T-cell (primary cell): ENCODE measurements at regions not wholly inside any gene's neighbourhood (a gene's known extent, or its start where the extent isn't known, plus 50 kb on each side); places are given as distances from the start of the nearest gene placed in this dataset.

ENCODE experiments used
- ATAC-seq, 4 experiments: fragments of 200-7000 bp in 3 of 4; fragments of 150-1000 bp in 1 of 4; cut with Tn5 transposase; replicated peaks in 1 of 4; 1 replicate in 3 of 4; 2 replicates in 1 of 4; pipeline ENCODE4 v1.10.0; 2021; ENCODE audit warnings: moderate library complexity in 3 of 4, mild to moderate bottlenecking in 2 of 4, moderate number of reproducible peaks in 1 of 4
- CTCF ChIA-PET, 2 donors: fragments of 300-600 bp; sonication (Branson Sonifier 250); formaldehyde crosslinking; loops; one replicate each; lab custom pipeline; 2022; ENCODE audit warnings: antibody characterized with exemption in 2 of 2; lab: Charles Lee
- POLR2A ChIA-PET, 2 donors: fragments of 300-600 bp; sonication (Branson Sonifier 250); formaldehyde crosslinking; loops; one replicate each; lab custom pipeline; 2022; ENCODE audit warnings: antibody characterized with exemption in 2 of 2; lab: Charles Lee
- DNase-seq, 35 experiments: peaks; one replicate each; pipeline versions ENCODE4 v3.0.0 to v3.0.0-alpha.2; 2013 to 2023
- H3K27ac ChIP-seq: one replicate; pipeline ENCODE4 v1.5.1; 2013; ENCODE audit warnings: low read length
- H3K27me3 ChIP-seq, 2 experiments: replicated peaks in 1 of 2; 1 replicate in 1 of 2; 2 replicates in 1 of 2; pipeline versions ENCODE4 v1.6.1 to v1.7.0; 2013; ENCODE audit warnings: low read length in 1 of 2, mixed read lengths in 1 of 2; ENCODE audit not compliant: control insufficient read depth in 2 of 2, insufficient read depth in 2 of 2; ENCODE audit errors: extremely low read depth in 1 of 2
- H3K36me3 ChIP-seq, 2 donors: 1 replicate in 1 of 2; 2 replicates in 1 of 2; pipeline versions ENCODE4 v1.6.1 to v1.7.0; 2013; ENCODE audit warnings: low read length in 1 of 2; ENCODE audit not compliant: control insufficient read depth in 2 of 2, insufficient read depth in 1 of 2; ENCODE audit errors: extremely low read depth in 1 of 2
- H3K4me1 ChIP-seq, 2 experiments: 1 replicate in 1 of 2; 2 replicates in 1 of 2; pipeline versions ENCODE4 v1.6.1 to v1.7.0; 2013; ENCODE audit warnings: low read length in 2 of 2, mixed read lengths in 1 of 2; ENCODE audit not compliant: insufficient read depth in 2 of 2, control insufficient read depth in 1 of 2; ENCODE audit errors: extremely low read depth in 1 of 2
- H3K4me3 ChIP-seq, 2 donors: 1 replicate in 1 of 2; 2 replicates in 1 of 2; pipeline versions ENCODE4 v1.5.1 to v1.7.0; 2013; ENCODE audit warnings: mild to moderate bottlenecking in 2 of 2, low read length in 1 of 2, moderate library complexity in 1 of 2; ENCODE audit not compliant: control insufficient read depth in 1 of 2; ENCODE audit errors: extremely low read depth in 1 of 2
- H3K9me3 ChIP-seq: 2 replicates; pipeline ENCODE4 v1.7.0; 2013
- H3K27ac Mint-ChIP-seq, 2 donors: one replicate each; pipeline ENCODE4 v1.8.0; 2020 to 2021; ENCODE audit warnings: mild to moderate bottlenecking in 2 of 2, mixed read lengths in 2 of 2
- H3K27me3 Mint-ChIP-seq, 2 donors: one replicate each; pipeline ENCODE4 v1.8.0; 2021 to 2022; ENCODE audit warnings: mixed read lengths in 2 of 2
- H3K36me3 Mint-ChIP-seq: one replicate; pipeline ENCODE4 v1.8.0; 2021; ENCODE audit warnings: mixed read lengths
- H3K4me1 Mint-ChIP-seq, 3 donors: one replicate each; pipeline ENCODE4 v1.8.0; 2020 to 2022; ENCODE audit warnings: mixed read lengths in 3 of 3, mild to moderate bottlenecking in 1 of 3
- H3K4me3 Mint-ChIP-seq, 3 donors: one replicate each; pipeline ENCODE4 v1.8.0; 2020 to 2022; ENCODE audit warnings: mild to moderate bottlenecking in 3 of 3, mixed read lengths in 3 of 3, moderate library complexity in 3 of 3
- H3K9me3 Mint-ChIP-seq, 3 donors: one replicate each; pipeline ENCODE4 v1.8.0; 2020 to 2022; ENCODE audit warnings: mixed read lengths in 3 of 3
- WGBS: methylation state at CpG from one replicate; pipeline ENCODE4 v1.1.5; 2013; ENCODE audit warnings: missing lambda C conversion rate; ENCODE audit not compliant: insufficient coverage; 5-methylcytosine and 5-hydroxymethylcytosine counted together

DNA sequence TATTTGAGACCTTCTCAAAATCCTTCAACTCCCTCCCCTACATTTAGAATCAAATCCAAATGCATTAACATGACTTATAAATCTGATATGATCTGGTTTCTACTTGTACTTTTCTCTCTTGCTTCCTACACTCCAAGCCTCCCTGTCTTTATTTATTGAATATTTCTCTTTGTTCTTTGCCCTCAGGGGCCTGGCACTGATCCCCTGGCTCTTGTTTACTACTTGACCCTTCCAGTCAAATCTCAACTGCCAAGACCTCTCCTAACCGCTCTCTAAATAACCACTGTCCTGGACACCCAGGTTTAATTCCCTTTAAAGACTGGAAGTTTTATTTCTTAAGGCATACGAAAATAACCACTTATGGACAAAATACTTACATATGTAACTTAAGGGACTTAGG lies 248.9 kb downstream of the CHRM3 start:
- Mint-ChIP-seq H3K4me1 (no peaks in the 10 kb centered on the region), H3K4me3 (no peak overlapping the region), H3K9me3 (no peaks in the 10 kb centered on the region), H3K36me3 (no peaks in the 10 kb centered on the region), H3K27me3 (no peaks in the 10 kb centered on the region), H3K27ac (no peak overlapping the region)
- no peaks in the 10 kb centered on the region for H3K27me3 ChIP-seq
- POLR2A ChIA-PET, result no interaction called here
- DNase-seq (no peak), ATAC-seq (no peak)
- no peak overlapping the region for H3K27ac ChIP-seq
- no peaks in the 10 kb centered on the region for H3K4me1 ChIP-seq
- WGBS, result no CpG with 5 or more reads among the region's 2 CpGs
- no peak overlapping the region for H3K4me3 ChIP-seq
- no peaks in the 10 kb centered on the region for H3K36me3 ChIP-seq
- H3K9me3 ChIP-seq, result no peaks in the 10 kb centered on the region
- CTCF ChIA-PET, result interaction anchor here in 1 of 2 donors (0.7 kb wide), 1 partner anchor 29 kb away, joined by 3 read pairs; no protein-coding TSS in a partner anchor

DNA sequence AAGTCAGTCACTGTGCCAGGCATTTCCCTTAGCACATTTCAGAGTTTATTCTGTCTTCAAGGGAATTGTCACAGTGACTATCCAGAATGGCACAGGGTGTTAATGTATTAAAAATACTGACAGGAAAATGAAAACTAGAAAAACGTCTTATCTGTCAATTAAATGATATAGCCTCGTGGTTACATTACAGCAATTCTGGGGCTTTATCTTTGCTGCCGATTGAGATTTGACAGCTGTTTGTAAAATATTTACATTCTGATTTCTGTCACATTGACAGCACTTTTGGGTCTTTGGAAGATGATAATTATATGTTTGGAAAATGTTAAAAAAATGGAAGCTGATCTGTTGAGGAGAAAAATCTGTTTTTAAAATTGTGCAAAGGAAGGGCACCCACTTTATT lies 250.0 kb downstream of the CHRM3 start:
- no peak overlapping the region for H3K4me3 ChIP-seq
- no peaks in the 10 kb centered on the region for H3K27me3 Mint-ChIP-seq
- no peaks in the 10 kb centered on the region for H3K4me1 Mint-ChIP-seq
- H3K4me3 Mint-ChIP-seq, result no peak overlapping the region
- no peaks in the 10 kb centered on the region for H3K36me3 Mint-ChIP-seq
- no peaks in the 10 kb centered on the region for H3K9me3 ChIP-seq
- no peaks in the 10 kb centered on the region for H3K4me1 ChIP-seq
- H3K27ac ChIP-seq, result no peak overlapping the region
- H3K36me3 ChIP-seq, result no peaks in the 10 kb centered on the region
- H3K9me3 Mint-ChIP-seq, result no peaks in the 10 kb centered on the region
- no peaks in the 10 kb centered on the region for H3K27me3 ChIP-seq
- WGBS, result 82% methylated on average over 2 of the region's 3 CpGs
- DNase-seq (no peak), ATAC-seq (no peak)
- ChIA-PET CTCF (no interaction called here), POLR2A (no interaction called here)
- no peak overlapping the region for H3K27ac Mint-ChIP-seq

DNA sequence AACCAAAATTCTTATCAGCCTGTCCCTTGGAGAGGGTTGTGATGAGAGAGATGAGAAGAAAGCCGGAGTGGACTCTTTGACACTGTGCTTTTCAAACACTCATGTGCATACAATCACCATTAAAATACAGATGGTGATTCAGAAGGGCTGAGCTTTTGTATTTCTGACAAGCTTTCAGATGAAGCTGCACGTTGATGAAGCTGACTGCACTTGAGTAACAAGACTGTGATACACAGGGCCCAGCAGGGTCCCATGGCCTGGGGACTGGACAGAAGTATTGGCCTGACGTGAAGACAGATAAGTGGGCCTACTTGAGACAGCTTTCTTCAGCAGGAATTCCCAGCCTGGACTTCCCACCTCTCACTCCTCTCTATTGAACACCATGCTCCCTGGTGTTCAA lies 258.2 kb downstream of the CHRM3 start:
- Histone ChIP-seq H3K9me3 (no peaks in the 10 kb centered on the region), H3K27ac (no peak overlapping the region), H3K4me1 (peaks cover 6% of the 10 kb centered on the region in 2 experiments), H3K27me3 (peaks cover 0 to 5% of the 10 kb centered on the region in 2 experiments), H3K36me3 (no peaks in the 10 kb centered on the region), H3K4me3 (no peak overlapping the region)
- Mint-ChIP-seq H3K4me1 (no peaks in the 10 kb centered on the region), H3K36me3 (no peaks in the 10 kb centered on the region), H3K27me3 (no peaks in the 10 kb centered on the region), H3K4me3 (no peak overlapping the region), H3K27ac (no peak overlapping the region), H3K9me3 (peaks cover 0 to 3% (median 0%) of the 10 kb centered on the region in 3 donors)
- DNase-seq (no peak), ATAC-seq (no peak)
- POLR2A ChIA-PET, result interaction anchor here in 1 of 2 donors (0.6 kb wide), 1 partner anchor 47 kb away, joined by 3 read pairs; no protein-coding TSS in a partner anchor
- CTCF ChIA-PET, result no interaction called here
- WGBS, result 100% methylated on average over 1 of the region's 3 CpGs

DNA sequence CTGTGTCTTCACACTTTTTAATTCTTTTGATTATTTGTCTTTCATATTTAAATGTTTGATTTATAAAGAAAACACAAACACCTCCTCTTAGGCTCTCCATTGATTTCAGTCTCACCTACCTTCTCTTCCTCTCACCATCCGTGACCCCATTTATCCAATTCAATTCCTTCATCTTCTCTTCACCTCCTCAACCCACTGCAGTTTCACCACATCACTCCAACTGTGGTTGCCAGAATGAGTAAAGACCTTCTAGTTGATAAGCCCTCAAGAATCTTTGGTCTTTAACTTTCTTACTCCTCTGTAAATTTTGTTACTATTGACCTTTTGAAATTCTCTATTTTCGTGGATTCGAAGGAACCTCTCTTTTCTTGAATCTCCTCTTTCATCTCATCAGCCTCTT lies 260.7 kb downstream of the CHRM3 start:
- no peaks in the 10 kb centered on the region for H3K9me3 ChIP-seq
- 28% methylated on average over 2 of the region's 3 CpGs for whole genome bisulfite sequencing
- Mint-ChIP-seq H3K36me3 (no peaks in the 10 kb centered on the region), H3K27ac (no peak overlapping the region), H3K27me3 (no peaks in the 10 kb centered on the region), H3K4me1 (no peaks in the 10 kb centered on the region), H3K9me3 (peaks cover 0 to 3% (median 0%) of the 10 kb centered on the region in 3 donors), H3K4me3 (no peak overlapping the region)
- ChIA-PET POLR2A (no interaction called here), CTCF (no interaction called here)
- H3K27me3 ChIP-seq, result peaks cover 0 to 5% of the 10 kb centered on the region in 2 experiments
- peaks cover 6% of the 10 kb centered on the region in 2 experiments for H3K4me1 ChIP-seq
- no peaks in the 10 kb centered on the region for H3K36me3 ChIP-seq
- H3K4me3 ChIP-seq, result no peak overlapping the region
- ATAC-seq (no peak), DNase-seq (no peak)
- no peak overlapping the region for H3K27ac ChIP-seq

DNA sequence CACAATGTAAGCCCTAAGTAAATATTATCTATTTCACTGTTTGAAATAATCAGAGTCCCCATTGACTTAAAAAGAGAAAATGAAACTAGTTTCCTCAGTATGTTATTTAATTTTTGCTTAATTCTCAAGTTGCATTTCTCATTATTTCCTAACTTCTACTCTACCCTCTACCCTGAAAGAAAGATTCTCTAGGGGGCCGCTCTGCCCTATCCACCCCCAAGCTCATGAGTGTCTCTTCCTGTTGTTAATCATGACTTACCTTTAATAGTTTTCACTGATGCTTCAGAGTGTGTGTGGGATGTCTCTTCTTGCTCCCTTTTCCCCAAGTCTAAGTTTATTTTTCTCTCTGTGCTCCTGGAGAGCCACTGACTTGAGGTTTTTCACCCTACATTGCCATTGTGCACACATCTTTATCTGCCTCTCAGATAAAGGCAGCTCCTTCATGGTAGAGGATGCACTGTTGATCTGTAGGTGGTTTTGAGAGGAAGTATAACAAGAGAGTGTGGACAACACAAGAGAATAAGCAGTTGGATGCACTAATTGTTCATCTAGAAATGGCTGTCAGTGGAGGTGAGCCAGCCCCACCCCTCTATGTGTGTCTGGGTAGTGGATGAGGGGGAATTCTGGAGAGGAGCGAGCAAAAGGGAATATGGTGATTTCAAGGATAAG lies 261.7 kb downstream of the CHRM3 start:
- Histone ChIP-seq H3K36me3 (no peaks in the 10 kb centered on the region), H3K27ac (no peak overlapping the region), H3K4me1 (peaks cover 6% of the 10 kb centered on the region in 2 experiments), H3K27me3 (peaks cover 0 to 5% of the 10 kb centered on the region in 2 experiments), H3K4me3 (no peak overlapping the region), H3K9me3 (no peaks in the 10 kb centered on the region)
- Mint-ChIP-seq H3K27ac (no peak overlapping the region), H3K4me3 (no peak overlapping the region), H3K27me3 (no peaks in the 10 kb centered on the region), H3K4me1 (no peaks in the 10 kb centered on the region), H3K9me3 (peaks cover 0 to 2% (median 0%) of the 10 kb centered on the region in 3 donors), H3K36me3 (no peaks in the 10 kb centered on the region)
- WGBS, result 100% methylated on average over 1 of the region's 2 CpGs
- POLR2A ChIA-PET, result no interaction called here
- CTCF ChIA-PET, result no interaction called here
- DNase-seq, result no peak
- no peak for ATAC-seq

DNA sequence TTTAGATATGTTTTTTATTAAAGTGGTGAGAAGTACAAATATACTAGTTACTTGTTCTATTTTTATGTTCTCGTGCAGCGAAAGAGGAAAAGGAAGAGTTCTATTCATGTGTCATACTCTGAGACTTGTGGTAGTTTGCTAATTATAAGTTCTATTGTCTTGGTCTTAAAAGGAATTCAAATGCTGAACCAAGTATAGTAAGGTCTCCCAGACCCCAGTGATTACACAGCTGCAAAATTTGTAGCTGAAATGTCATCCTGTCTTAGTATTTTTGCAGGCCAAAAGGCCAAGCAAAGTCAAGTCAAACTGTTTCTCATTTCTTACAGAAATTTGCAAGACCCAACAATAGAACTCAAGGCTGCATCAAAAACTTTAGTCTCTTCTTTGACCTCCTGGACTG lies 268.7 kb downstream of the CHRM3 start:
- H3K9me3 ChIP-seq, result no peaks in the 10 kb centered on the region
- Mint-ChIP-seq H3K36me3 (no peaks in the 10 kb centered on the region), H3K9me3 (peaks cover 0 to 3% (median 3%) of the 10 kb centered on the region in 3 donors), H3K4me1 (no peaks in the 10 kb centered on the region), H3K27me3 (no peaks in the 10 kb centered on the region), H3K27ac (no peak overlapping the region), H3K4me3 (no peak overlapping the region)
- no peaks in the 10 kb centered on the region for H3K36me3 ChIP-seq
- no peak for ATAC-seq
- WGBS, result no CpG with 5 or more reads among the region's 2 CpGs
- ChIA-PET POLR2A (no interaction called here), CTCF (no interaction called here)
- DNase-seq, result no peak
- no peaks in the 10 kb centered on the region for H3K4me1 ChIP-seq
- no peak overlapping the region for H3K27ac ChIP-seq
- H3K27me3 ChIP-seq, result no peaks in the 10 kb centered on the region
- H3K4me3 ChIP-seq, result no peak overlapping the region
